HG03135 (cell line): ENCODE measurements at regions not wholly inside any gene's neighbourhood (a gene's known extent, or its start where the extent isn't known, plus 50 kb on each side); places are given as distances from the start of the nearest gene placed in this dataset.
"Not testable (repeated sequence)": the region's sequence is repeated elsewhere in the genome, so short reads cannot be mapped to it uniquely, and the experiment has no call there.

Experiments
- ATAC-seq: cut with Tn5 transposase; IDR thresholded peaks from one replicate; pipeline ENCODE4 v1.9.1; 2021; ENCODE audit warnings: mild to moderate bottlenecking, moderate library complexity; ENCODE audit not compliant: unreplicated experiment

DNA sequence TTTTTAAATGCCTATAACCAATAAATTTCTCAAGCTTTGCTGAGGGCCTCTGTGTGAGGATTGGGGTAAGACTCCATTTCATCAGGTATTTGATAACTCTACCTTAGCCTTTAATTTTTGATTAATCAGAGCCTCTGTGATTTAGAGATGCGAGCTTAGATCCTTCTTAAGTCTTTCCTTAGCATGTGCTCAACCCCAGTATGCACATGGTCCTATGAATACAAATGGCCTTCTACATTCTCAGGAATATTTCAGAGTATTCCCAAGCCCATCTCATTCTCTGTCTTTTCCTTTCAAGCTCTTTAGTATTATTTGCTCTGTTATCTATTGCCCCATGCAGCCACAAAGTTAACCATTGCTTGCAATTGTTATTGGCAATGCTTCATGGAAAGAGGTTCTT lies 1407.7 kb downstream of the LRFN5 start:
- ATAC-seq, result no peak

DNA sequence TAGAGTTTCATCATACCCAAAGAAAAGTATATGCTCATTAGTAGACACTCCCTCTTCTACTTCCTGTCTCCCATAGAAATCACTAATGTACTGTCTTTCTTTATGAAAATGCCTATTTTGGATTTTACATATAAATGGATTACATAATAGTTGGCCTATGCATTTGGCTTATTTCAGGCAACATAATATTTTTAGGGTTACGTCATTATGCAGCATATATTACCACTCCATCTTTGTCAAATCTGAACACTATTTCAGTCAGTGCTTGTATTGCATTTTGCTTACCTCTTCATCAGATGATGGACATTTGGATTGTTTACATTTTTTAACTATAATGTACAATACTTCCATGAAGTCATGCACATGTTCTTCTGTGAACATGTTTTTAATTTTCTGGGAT lies 1406.1 kb downstream of the LRFN5 start:
- ATAC-seq, result no peak

DNA sequence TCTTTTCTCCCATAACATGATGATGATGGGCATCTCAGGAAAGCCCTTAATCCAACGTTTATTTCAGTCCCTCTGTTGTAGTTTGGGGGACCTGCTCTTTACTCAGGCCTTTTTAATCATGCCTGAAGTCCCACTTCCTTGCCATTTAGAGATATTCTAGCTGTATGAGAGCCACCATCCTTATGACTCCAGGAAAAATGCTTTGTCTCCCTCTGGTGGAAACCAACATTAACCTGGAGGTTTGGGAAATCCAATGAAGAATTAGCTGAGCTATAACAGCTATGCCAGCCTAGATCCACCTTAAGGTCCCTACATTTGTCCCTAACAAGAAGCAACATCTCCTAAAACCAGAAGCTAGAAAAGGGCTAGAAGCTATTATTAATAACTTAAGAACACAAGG lies 1399.1 kb downstream of the LRFN5 start:
- ATAC-seq, result no peak

GRCh38 chr14:43003845-43004244 lies 1397.2 kb downstream of the LRFN5 start:
- no peak for ATAC-seq

DNA sequence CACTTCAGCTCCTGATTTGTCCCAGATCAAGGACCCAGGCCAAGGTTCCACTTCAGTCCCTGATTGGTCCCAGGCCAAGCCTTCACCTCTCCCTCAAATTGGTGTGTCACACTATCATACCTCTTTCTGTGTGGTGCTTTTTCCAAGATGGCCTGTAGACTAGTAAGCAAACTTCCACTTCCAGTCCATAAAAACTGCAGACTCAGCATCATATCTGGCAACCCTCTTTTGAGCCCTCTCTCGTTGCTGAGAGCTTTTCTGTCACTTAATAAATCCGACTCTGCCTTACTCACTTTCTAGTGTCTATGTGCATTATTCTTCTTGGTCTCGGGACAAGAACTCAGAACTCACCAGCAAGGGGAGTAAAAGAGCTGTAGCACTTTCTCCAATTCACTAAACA lies 1395.1 kb downstream of the LRFN5 start:
- no peak for ATAC-seq

DNA sequence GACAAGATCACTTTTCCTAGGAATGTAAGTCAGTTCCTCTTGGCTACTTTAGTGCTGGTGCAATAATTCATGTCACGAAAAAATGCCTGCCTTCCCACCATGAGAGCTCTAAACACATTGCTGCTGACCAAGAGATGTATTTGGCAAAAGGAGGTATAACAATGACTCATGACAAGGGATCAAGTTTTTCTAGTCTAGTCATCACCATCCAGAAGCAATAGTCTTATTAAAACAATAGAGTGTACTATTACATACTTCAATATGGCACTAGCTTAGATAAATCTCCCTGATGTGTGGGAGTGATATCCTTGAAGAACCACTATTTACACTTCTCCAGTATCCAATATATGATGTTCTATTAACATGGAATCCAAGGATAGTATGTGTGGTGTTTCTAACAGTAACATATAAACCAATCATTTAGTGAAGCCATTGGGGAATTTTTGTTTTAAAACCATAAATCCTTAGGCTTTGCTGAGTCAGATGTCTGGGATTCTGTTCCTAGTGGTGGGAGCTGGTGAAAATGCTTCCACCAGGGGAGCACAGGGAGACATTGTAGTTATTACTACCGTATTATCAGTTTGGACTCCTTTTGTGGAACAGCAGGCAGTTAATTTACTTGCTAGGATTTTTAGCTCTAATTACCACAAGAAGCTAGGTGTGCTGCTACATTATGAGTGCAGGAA lies 1387.5 kb downstream of the LRFN5 start:
- ATAC-seq, result no peak

- no peak for ATAC-seq
Measured at GRCh38 chr14:42992930-42993329, 1386.3 kb downstream of the LRFN5 start.

- no peak for ATAC-seq
Measured at GRCh38 chr14:42980419-42980818, 1373.7 kb downstream of the LRFN5 start.

GRCh38 chr14:42973171-42973570 lies 1366.5 kb downstream of the LRFN5 start:
- not testable (repeated sequence) for ATAC-seq

DNA sequence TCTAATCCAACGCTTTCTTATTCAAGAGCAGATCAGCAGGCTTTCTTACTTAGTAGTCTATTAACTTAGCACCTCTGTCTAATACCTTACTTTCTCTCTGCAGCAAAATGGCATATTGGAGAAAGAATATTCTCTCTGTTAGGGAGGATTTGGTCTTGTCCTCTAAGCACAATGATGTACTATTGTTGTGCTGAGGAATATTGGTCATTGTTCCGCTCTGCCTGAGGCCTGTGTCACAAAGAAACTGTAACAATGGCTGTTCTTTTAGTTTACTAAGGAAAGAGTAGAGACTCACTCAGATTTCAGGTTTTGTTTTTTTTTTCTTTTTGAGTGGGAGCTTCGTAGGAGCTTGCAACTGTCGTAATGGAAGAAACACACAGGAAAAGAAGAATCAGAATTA lies 1358.8 kb downstream of the LRFN5 start:
- ATAC-seq, result no peak

GRCh38 chr14:42961509-42961908 lies 1354.8 kb downstream of the LRFN5 start:
- no peak for ATAC-seq

- no peak for ATAC-seq
Measured at GRCh38 chr14:42950363-42950762, 1343.7 kb downstream of the LRFN5 start.

DNA sequence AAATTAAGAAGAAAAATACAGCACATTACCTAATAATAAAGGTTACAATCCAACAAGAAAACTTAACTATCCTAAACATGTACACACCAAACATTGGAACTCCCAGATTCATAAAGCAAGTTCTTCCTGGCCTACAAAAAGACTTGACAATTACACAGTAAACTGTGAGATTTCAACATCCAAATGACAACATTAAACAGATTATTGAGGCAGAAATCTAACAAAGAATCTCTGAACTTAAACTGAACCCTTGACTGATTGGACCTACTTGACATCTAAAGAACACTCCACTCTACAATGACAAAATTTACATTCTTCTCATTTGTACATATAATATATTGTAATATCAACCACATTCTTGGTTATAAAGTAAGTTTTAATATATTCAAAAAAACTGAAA lies 1341.3 kb downstream of the LRFN5 start:
- no peak for ATAC-seq

GRCh38 chr14:42944284-42944683 lies 1337.6 kb downstream of the LRFN5 start:
- no peak for ATAC-seq

- ATAC-seq, result no peak
Measured at GRCh38 chr14:42931308-42931707, 1324.6 kb downstream of the LRFN5 start.

DNA sequence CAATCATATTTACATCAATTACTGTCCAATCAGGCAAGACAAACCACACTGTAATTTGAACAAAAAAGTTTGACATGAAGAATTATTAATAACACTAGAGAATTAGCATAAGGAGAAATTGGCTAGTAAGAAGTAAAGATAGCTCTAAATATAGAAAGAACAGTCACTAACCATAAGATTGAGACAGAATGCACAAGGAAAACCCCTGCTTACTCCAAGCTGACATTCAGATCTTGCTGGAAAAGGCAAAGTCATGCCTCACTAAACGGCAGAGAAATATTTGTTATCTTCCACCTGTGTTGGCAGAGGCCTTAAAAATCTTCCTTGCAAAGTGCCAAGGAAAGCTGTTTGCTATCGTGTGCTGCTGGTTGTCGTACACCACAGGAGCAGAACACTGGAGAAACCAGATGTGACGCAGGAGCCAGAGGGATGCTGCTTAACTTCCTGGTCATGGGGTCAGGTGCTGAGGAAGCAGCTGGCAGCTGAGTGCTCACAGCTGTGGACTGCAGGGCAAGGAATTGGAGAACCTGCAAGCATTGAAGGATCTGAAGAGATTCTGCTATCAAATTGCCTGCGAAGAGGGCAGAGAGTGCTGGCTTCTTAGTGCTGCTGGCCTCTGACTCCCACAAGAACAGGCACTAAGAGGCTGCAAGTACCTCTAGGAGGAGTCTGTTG lies 1323.3 kb downstream of the LRFN5 start:
- ATAC-seq, result no peak

- ATAC-seq, result no peak
Measured at GRCh38 chr14:42927313-42927712, 1320.6 kb downstream of the LRFN5 start.

DNA sequence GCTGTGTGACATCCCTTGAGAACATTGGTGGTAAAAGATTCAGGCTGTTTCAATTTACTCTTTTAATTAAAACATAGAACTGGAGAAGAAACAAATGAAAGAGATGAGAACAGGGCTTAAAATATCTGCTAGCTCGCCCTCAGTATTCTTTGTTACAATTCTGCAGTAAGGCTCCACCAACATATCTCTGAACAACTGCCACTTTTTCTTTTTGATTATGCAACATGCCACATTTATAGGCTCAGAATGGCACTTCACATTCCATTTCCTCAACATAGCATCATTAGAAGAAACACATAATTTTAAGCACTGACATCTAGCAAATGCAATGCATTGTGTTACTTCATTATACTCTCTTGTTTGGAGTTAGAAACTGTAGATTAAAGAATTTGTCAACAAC lies 1315.2 kb downstream of the LRFN5 start:
- no peak for ATAC-seq

DNA sequence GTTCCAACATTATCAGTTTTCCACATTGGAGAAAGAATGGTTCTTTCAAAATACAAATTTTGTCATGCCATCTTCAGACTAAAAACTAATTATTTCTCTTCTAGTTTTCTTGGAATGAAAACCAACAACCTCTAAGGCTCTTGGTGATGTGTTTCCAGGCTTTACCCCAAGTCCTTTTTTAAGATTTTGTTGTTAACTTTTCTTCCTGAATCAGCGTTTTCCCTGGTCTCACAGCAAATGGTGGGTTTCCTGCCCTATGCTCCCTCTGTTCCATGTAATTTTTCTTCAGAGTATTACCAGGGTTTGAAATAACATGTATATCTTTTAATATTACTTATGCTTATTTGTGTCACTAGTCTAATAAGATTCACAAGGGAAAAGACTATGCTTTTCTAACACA lies 1311.9 kb downstream of the LRFN5 start:
- ATAC-seq, result no peak

GRCh38 chr14:42911642-42912041 lies 1305.0 kb downstream of the LRFN5 start:
- no peak for ATAC-seq

- no peak for ATAC-seq
Measured at GRCh38 chr14:42909659-42910058, 1303.0 kb downstream of the LRFN5 start.

GRCh38 chr14:42893183-42893582 lies 1286.5 kb downstream of the LRFN5 start:
- ATAC-seq, result no peak

GRCh38 chr14:42884100-42884499 lies 1277.4 kb downstream of the LRFN5 start:
- ATAC-seq, result no peak
